GM19025 (cell line): ENCODE measurements at regions not wholly inside any gene's neighbourhood (a gene's known extent, or its start where the extent isn't known, plus 50 kb on each side); places are given as distances from the start of the nearest gene placed in this dataset.
A peak's percentile ranks its signal among the peaks of the same experiment; 100 is the strongest.

Experiments used
- ATAC-seq: cut with Tn5 transposase; IDR thresholded peaks from one replicate; pipeline ENCODE4 v1.9.1; 2021; ENCODE audit warnings: mild to moderate bottlenecking, low read depth, moderate library complexity; ENCODE audit not compliant: unreplicated experiment

GRCh38 chr16:80150978-80151721, 389.6 kb upstream of the DYNLRB2 start:
- no peak for ATAC-seq

- ATAC-seq = no peak
Measured at GRCh38 chr16:80148826-80149225, 392.0 kb upstream of the DYNLRB2 start.

- no peak for ATAC-seq
Measured at GRCh38 chr16:80147026-80147655, 393.7 kb upstream of the DYNLRB2 start.

- ATAC-seq = peak; percentile 99
Measured at GRCh38 chr16:80144191-80144590, 396.6 kb upstream of the DYNLRB2 start.

GRCh38 chr16:80142940-80143339, 397.9 kb upstream of the DYNLRB2 start:
- no peak for ATAC-seq

- ATAC-seq = no peak
Measured at GRCh38 chr16:80142281-80142680, 398.5 kb upstream of the DYNLRB2 start.

GRCh38 chr16:80129791-80130190, 411.0 kb upstream of the DYNLRB2 start:
- ATAC-seq = no peak

- no peak for ATAC-seq
Measured at GRCh38 chr16:80125677-80126076, 415.1 kb upstream of the DYNLRB2 start.

GRCh38 chr16:80123189-80123588, 417.6 kb upstream of the DYNLRB2 start:
- no peak for ATAC-seq

GRCh38 chr16:80122115-80122514, 418.7 kb upstream of the DYNLRB2 start:
- ATAC-seq = no peak

- no peak for ATAC-seq
Measured at GRCh38 chr16:80121522-80121909, 419.3 kb upstream of the DYNLRB2 start.

GRCh38 chr16:80120899-80121521, 419.8 kb upstream of the DYNLRB2 start:
- no peak for ATAC-seq

- ATAC-seq = no peak
Measured at GRCh38 chr16:80117556-80118130, 423.1 kb upstream of the DYNLRB2 start.

- ATAC-seq = no peak
Measured at GRCh38 chr16:80116711-80117110, 424.1 kb upstream of the DYNLRB2 start.

- ATAC-seq = no peak
Measured at GRCh38 chr16:80114699-80115098, 426.1 kb upstream of the DYNLRB2 start.

GRCh38 chr16:80113873-80114574, 426.8 kb upstream of the DYNLRB2 start:
- no peak for ATAC-seq

GRCh38 chr16:80109581-80109980, 431.2 kb upstream of the DYNLRB2 start:
- no peak for ATAC-seq

GRCh38 chr16:80107900-80108299, 432.9 kb upstream of the DYNLRB2 start:
- no peak for ATAC-seq

- ATAC-seq = no peak
Measured at GRCh38 chr16:80105751-80106150, 435.0 kb upstream of the DYNLRB2 start.

GRCh38 chr16:80105160-80105559, 435.6 kb upstream of the DYNLRB2 start:
- no peak for ATAC-seq

- ATAC-seq = no peak
Measured at GRCh38 chr16:80104401-80104800, 436.4 kb upstream of the DYNLRB2 start.
